CD4-positive, alpha-beta T cell treated with Interleukin-15 for 1 hour (primary cell): ENCODE measurements at regions not wholly inside any gene's neighbourhood (a gene's known extent, or its start where the extent isn't known, plus 50 kb on each side); places are given as distances from the start of the nearest gene placed in this dataset.
"Not testable (repeated sequence)": the region's sequence is repeated elsewhere in the genome, so short reads cannot be mapped to it uniquely, and the experiment has no call there.

Experiments
- DNase-seq: peaks from one replicate; pipeline ENCODE4 v3.0.0-alpha.2; 2020

DNA sequence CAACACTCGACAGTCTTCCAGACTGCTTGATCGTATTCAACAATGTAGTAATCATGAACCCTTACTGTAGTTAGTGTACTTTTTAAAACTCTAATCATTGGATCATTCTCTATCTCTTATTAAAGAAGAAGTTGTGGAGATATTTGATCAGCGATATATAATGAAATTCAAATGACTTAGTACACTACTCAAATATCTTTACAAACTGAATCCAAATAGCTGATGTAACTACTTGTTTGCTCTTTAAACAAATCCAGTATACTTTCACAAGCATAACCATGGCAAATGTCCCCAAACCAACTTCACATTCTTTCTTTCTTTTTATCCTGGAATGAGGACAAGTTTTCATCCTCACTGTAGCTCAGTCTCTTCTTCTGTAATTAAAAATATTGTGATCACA, 1569.9 kb upstream of the ADGRL3 start:
- DNase-seq, result no peak

DNA sequence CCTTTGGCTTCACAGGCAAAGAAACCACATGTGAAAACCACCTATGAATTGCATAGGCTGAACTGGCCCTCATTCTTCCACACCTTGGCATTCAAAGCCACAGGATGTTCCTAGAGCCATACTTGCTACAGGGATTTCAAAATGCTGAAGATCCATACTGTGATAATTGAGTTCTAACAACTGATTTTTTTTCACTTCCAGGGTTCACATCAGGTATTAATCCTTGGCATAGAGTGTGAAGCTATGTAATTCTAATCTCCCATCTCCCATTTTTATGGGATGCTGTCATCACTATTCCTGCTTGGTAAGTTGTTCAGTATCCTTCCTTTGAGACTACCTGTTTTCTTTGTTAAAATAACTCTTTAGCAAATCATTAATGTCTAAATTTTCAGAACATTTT, 1569.2 kb upstream of the ADGRL3 start:
- no peak for DNase-seq

DNA sequence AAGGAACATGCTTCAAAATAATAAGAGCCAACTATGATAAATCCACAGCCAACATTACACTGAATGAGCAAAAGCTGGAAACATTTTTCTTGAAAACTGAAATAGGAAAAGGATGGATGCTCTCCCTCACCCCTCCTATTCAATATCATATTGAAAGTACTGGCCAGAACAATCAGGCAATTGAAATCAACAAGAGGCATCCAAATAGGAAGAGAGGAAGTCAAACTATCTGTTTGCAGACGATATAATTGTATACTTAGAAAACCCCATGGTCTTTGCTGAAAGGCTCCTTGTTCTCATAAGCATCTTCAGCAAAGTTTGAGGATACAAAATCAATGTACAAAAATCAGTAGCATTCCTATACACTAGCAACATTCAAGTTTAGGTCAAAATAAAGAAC, 1562.5 kb upstream of the ADGRL3 start:
- no peak for DNase-seq

DNA sequence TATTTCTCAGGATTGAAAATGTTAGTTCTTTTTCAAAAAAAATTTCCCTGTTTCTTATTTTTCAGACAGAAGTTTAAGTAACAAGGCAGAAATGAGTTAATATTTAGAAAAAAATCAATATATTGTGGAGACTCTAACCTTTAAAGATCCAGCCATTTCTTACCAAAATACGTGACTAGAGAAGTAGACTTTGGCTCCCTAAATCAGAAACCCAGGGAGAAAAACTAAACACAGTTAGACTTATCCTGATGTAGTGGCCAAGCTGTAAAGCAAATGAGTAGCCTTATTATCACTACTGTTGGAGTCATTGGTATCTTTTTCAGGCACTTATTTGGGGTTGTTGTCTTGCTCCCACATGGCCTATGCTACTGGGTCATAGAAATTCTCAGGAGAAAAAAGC, 1556.4 kb upstream of the ADGRL3 start:
- DNase-seq, result no peak

DNA sequence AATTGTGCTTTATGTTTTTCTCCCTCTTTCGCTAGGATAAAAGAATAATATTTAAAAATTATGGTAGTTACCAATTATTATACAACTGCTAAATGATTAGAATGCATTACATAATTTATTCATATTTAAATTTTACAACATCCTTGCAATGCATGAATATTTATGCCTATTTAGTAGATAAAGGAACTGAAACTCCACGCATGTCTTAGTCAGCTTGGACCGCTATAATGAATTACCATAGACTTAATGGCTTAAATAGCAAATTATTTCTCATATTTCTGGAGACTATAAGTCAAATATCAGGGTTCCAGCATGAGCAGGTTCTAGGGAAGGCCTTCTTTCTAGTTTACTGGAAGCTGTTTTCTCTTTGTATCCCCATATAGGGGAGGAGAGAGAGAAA, 1555.4 kb upstream of the ADGRL3 start:
- DNase-seq, result no peak

DNA sequence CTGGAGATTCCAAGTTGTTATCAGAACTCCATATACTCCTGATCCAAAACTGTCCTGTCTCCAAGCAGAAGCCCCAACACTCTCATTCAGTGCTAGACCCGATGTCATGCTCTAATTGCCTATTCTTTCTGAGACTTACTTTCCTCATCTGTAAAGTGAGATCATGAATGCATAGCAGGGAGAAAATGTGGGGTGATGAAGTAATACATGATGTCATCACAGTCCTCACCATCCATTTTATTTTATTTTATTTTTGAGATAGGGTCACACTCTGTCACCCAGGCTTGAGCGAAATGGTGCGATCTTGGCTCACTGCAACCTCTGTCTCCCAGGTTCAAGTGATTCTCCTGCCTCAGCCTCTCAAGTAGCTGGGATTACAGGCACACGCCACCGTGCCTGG, 1554.0 kb upstream of the ADGRL3 start:
- no peak for DNase-seq

DNA sequence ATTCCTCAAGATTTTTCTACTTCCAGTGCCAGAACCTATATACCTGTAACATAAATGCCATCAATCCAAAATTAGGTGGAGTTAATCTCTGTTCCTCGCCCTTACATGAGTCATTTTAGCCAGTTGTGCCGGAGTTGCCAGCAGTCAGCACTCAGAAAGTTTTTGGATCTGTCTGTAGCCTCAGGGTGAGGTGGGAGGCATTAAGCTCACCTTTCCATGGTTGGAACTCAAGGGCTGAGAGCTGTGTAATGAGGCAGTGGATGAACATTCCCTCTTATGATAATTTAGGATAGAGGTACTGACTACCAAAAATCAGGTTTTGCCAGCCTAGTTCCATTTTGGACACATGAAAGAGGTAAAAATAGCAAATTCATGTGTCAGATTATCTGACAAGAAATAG, 1553.1 kb upstream of the ADGRL3 start:
- no peak for DNase-seq

DNA sequence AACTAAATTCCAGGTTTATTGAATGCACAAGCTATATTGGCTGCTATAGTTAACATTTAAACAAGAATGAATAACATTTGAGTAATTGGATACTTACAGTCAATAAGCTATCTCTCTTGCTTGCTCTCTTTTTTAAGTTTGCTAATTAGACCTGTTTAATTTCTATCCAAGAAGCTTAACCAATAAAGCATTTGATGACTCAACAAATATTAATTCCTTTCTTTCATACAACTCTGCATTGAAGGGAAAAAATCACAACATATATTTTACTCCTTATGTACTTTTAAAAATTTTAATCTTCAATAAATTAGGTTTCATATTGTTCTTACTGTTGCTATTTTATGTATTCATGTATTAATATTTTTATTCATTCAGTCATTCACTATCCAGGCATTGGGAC, 1552.6 kb upstream of the ADGRL3 start:
- no peak for DNase-seq

DNA sequence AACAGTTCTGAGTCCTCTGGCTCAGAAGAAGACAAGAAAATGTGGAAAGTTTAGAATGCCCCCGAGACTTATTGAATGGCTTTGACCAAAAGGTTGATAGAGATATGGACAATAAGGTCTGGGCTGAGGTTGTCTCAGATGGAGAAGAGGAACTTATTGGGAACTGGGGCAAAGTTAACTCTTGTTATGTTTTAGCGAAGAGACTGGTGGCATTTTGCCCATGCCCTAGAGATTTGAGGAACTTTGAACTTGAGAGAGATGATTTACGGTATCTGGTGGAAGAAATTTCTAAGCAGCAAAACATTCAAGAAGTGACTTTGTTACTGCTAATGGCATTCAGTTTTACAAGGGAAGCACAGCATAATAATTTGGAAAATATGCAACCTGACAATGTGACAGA, 1549.3 kb upstream of the ADGRL3 start:
- no peak for DNase-seq

DNA sequence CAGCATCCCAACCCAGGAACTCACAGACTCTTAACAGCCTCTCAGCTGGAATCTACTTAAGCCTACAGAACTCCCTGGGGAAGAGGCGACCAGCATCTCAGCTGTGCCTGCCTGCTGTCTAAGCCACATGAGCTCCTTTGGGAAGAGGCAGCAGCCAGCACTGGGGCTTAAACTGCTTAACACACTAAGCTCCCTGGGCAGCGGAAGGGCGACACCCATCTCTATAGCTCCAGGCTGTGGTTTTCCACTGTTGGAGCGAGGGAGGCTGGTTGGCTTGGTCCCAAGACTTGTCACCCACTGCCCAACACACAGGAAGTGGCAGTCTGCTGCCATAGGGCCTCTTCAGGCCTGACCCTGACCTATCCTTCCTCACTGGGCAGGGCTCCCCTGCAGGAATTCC, 1544.1 kb upstream of the ADGRL3 start:
- DNase-seq, result no peak

DNA sequence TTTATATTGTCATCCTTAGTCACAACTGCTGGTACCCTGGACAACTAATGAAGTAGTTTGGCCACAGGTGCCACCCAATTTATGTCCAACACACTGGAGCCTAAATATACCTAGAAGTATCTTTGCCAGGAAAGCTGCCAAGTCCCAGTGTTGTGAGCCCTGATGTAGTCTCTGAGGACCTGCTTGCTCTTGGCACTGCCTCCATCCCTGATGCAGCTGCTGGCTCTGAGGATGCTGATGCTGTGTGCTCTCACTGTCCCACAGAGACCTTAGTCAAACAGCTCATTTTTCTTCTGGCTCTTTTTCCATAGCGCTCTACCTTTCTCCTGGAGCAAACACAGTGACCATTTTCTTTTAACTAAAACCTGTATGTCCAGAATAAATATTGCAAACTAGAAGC, 1535.4 kb upstream of the ADGRL3 start:
- DNase-seq, result no peak

DNA sequence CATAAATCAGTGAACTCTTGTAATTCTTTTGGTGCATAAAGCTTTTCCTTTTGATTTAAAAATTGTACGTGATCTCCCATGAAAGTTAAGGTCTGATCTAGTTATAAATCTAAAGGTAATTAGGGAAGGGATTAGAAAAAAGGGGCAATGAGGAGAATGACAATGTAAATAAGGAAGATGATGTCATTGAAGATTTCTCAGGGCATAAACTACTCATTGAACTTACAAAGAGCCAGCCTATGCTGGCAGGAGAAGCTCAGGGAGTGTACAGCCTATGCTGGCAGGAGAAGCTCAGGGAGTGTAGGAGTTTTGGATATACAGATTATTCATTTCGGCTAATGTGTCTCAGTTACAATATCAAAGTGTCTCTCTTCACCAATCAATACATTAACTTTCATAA, 1533.5 kb upstream of the ADGRL3 start:
- DNase-seq, result no peak

DNA sequence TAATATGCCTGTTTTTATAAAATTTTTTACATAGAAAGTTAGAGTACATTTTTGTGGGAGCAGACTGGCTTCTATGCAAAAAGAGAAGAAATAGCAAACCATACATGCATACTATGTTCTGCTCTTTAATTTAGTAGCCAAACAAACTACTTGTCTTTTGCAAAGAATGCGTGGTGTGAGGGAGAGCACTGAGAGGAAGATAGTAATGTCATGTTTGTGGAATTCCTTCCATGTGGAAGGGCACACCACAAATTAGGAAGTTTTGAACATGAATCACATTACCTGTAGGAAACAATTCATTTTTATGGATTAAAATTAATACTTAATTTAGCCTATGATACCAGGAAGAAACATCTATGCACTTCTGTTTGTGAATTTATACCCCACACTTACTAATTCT, 1529.1 kb upstream of the ADGRL3 start:
- no peak for DNase-seq

DNA sequence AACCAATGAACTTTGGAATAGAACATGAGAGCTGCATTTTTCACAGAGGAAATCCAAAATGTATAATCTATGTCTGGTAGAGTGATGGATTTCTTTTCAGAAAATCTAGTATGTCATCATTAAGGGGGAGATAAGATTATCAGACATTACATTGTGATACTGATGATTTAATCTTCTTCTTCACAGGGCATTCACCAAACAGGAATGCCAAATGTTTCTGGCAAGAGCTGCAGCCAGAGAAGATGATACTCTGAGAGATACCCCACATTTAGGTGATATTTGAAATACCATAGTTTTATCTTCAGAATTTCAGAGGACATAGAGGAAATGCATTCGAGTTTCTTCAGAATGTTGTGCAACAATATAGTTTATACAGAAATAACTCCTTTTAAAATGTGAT, 1523.7 kb upstream of the ADGRL3 start:
- DNase-seq, result no peak

DNA sequence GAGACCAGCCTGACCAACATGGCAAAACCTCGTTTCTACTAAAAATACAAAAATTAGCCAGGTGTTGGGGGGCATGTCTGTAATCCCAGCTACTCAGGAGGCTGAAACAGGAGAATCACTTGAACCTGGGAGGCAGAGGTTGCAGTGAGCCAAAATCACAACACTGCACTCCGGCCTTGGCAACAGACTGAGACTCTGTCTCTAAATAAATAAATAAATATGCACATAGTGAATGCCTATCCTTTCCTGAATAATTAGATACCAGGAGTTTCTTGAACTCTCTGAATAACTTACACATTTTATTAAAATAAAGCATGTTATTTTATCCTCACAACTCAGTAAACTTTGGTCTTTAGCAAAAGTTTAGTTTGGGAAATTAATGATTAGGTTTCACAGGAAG, 1523.1 kb upstream of the ADGRL3 start:
- not testable (repeated sequence) for DNase-seq

DNA sequence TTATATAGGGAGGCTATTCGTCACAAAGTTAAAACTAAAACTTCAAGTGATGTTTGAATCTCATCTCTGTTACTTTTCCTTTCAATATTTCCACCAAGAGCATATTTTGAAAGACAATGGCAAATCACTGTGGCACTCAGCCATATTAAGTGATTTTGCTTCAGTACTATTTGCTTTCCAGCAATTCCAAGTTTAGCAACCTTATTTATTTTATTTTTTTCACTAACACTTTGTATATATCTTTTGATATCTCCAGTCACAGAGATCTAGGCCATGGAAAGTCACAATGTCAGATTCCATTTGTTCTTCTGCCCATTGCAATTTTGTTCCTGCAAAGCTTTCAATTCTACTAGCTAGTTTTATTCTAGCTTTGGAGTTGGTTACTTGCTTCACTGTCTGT, 1514.5 kb upstream of the ADGRL3 start:
- no peak for DNase-seq

DNA sequence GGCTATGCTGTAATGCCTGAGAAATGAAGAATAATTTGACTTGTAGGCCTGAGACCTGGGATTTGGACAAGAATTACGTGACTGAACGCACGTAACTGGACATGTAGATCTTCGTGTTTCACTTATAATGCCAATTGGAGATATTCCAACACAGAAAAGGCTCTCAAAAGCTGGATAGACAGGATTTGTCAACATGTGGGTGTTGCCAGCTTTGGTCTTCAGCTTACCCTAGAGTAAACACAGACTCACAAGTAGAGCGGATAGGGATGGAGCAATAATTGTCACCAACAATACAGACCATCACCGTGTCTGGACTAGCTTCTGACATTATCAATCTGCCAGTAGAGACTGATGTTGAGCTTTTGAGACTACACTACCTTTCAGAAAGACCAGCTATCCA, 1511.0 kb upstream of the ADGRL3 start:
- DNase-seq, result no peak

DNA sequence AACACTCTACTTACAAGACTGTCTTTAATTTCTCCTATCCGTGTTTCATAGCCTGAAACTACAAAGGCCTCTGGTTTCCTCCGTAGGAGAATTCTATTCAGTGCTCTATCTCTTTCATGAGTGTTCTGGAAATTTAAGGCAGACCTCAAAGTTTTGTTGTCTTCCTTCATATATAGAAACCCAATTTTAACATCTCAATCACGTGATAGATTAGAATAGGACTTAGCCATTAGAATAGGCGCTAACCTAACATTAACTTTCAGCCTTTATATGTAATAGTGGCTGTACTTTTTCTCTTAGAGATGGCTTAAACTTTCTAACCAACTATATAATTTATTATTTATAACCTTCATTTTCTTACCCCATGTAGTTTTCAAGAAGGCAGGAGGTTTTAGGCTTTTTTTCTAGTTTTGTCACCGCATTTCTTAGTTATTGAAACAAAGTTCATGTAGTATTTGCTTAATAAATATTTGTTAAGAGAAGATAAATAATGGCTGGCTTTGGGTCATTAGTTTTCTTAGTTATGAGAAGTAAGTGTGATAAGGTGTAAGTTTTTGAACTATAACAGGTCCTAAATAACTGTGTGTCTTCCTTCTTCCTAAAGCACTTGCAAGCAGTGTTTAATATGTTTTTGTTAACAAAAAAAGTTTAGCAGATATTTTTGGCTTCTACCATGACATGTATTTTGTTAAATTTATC, 1504.6 kb upstream of the ADGRL3 start:
- no peak for DNase-seq

DNA sequence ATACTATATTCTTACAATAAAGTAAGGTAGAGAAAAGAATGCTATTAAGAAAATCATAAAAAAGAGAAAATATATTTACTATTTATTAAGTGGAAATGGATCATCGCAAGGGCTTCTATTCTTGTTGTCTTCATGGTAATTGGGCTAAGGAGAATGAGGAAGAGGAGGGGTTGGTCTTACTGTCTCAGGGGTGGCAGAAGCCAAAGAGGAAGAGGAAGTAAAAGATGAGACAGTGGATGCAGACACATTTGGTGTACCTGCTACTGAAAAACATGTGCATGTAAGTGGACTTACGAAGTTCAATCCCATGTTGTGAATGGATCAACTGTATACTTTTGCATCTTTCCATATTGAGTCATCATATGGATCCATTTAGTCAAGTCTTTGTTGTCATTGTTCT, 1502.1 kb upstream of the ADGRL3 start:
- no peak for DNase-seq

DNA sequence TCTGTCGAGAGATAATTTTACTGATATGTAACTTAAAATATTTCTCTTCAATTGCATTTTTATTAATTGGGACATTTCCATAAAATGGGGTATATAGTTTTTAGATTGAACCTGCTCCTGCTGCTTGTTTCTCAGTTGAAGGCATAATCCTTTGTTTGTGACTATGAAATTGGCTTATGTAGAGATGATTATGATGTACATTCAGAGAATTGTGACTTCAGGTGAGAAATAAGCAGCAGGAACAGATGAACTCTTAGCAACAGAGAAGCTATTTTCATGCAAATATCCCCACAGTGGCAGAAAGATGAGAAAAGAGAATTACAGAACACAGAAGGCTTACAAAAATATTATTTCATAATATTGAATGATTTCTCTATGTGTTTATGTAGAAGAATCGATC, 1499.5 kb upstream of the ADGRL3 start:
- no peak for DNase-seq

DNA sequence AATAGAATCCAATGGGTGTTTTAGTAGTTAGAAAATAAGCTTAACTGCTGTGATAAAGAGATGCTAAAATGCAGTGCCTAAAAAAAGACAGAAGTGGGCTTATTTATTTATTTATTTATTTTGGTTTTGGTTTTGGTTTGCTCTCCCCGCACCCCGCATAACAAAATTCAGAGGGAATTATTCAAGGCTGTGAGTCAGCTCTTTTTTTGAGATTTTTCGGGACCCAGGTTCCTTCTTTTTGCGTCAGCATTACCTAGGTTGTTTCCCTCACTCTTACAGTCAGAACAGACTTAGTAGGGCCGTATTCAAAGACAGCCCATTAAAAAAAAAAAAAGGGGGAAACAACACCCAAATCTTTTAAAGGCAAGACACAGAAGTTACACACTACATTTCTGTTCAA, 1495.5 kb upstream of the ADGRL3 start:
- DNase-seq, result no peak

DNA sequence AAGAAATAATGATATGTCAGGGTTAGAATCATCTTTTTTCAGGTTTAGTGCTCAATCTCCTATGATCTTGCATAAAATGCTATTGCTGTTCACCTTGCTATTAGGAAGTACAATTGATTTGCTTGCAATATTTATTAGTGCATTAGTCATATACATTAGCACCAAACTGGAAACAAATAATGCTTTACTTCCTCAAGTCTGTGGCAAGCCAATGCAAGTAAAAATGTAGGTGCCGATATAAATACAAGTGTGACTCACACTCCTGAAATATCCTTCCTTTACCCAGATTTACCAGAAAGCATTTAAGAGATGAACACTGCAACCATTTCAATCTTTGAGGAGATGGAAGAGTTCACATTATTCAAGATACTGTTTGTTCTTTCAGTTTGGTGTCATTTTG, 1487.7 kb upstream of the ADGRL3 start:
- DNase-seq, result no peak

DNA sequence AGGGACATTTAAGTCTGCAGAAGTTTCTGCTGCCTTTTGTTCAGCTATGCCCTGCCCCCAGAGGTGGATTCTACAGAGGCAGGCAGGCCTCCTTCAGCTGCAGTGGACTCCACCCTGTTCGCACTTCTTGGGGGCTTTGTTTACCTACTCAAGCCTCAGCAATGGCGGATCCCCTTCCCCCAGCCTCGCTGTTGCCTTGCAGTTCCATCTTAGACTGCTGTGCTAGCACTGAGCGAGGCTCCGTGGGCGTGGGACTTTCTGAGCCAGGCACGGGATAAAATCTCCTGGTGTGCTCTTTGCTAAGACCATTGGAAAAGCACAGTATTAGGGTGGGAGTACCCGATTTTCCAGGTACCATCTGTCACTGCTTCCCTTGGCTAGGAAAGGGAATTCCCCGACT, 1475.8 kb upstream of the ADGRL3 start:
- not testable (repeated sequence) for DNase-seq

DNA sequence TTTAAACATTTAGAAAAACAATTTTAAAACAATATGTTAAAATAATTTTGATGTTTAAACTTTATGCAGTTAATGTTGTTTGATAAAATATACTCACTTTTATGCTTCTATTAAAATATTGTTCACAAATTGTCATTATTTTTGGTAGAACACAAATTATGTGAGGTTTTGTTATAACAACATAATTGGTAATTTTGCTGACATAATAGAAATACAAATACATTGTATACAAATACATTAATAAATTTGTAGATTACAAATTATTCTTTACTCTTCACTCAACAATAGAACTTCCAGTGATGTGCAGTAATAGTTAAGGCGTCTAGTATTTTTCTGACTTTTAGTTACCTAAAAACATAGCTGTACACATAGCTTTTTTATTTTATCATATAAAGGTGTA, 1472.4 kb upstream of the ADGRL3 start:
- DNase-seq, result no peak

DNA sequence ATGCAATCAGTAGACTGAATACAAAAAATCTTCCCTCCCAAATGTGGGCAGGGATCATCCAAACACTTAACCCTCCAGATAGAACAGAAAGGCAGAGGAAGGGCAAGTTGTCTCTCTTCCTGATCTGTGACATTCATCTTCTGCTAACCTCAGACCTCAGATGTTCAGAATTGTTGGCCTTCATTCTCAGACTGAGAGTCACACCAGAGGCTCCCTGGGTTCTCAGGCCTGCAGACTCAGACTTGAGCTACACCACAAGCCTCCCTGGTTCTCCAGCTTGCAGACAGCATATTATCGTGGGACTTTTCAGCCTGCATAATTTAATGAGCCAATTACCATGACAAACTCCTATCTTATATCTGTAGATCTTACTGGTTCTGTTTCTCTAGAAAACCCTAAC, 1471.6 kb upstream of the ADGRL3 start:
- DNase-seq, result no peak

DNA sequence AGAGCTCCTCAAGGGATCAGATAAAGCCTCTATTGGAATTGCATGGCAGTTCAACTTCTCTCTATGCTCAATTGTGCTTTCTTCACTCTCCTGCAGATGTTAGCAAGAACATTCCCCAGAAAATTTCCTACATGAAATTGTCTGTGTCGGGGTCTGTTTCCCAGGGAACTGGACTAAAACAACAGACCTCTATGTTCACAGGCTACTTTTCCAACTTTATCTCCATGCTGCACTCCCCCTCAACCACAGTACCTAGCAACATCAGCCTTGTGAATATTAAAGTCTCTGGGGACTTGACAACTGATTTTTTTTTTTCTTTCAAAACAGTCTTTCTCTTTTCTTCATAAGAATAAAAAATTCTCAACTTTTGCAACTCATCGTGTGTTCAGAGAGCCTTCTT, 1470.8 kb upstream of the ADGRL3 start:
- no peak for DNase-seq
